NCI-H146 treated with DMSO at 0.1 percent for 48 hours (cell line): ENCODE measurements at regions not wholly inside any gene's neighbourhood (a gene's known extent, or its start where the extent isn't known, plus 50 kb on each side); places are given as distances from the start of the nearest gene placed in this dataset.

ENCODE experiments used
- DNase-seq: peaks from one replicate; lab custom pipeline; 2025; ENCODE audit not compliant: unreplicated experiment; lab: John Stamatoyannopoulos, UW

DNA sequence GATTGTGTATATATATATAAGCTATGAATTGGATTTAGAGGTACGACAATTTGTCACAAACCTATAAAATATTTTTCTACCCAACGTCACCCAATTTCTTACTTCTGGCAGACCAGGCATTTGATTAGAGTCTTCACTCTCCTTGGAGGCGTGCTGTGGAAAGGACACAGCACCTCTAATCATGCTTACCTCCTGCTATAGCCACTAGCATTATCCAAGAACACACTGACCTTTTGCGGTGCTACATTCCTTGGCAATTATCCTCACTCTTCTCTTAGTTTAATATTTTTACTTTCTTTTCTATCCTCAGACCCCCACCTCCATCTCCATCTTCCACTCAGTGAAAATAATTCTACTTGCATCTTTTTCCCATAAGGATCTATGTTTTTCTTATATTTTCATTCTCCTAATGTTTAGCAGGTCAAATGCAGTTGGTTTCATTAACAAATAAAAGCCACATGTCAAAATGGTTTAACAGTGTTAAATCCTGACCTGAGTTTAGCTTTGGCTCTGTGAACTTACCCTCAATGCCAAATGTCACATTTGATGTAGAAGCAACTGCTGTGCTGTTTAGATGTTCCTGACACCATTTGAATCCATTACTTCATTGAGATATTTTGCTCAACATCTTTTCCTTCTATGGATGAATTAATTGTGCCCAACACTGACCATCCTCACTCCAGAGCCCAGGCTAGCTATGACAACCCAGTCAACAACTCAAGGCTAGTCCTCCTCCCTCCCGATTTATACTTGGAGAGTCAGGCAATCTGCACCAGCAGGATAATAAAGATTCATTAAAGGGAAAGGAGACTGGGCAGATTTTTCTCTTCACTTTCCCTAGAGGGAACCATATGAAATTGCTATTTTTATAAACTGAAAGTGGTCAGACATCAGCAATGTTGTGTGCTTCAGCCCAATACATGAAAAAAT, 240.5 kb downstream of the MREG start:
- DNase-seq: no peak

DNA sequence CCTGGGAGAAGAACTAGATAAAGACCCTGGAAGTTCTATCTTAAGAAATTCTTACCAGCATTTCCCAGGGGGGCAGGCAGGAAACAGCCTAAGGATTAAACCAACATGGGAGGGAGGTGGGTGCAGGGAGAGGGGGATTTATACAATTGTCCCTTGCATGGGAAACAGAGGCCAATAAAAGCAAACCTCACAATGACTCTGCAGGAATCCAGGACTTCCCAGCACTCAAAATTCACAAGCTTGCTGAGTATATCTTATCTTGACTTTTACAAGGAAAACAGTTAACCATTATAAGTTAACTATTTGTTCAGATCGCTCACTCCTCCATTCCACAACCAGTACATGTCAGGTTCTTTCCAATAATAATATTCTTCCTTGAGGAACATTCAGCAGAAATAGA, 241.3 kb downstream of the MREG start:
- DNase-seq: no peak

DNA sequence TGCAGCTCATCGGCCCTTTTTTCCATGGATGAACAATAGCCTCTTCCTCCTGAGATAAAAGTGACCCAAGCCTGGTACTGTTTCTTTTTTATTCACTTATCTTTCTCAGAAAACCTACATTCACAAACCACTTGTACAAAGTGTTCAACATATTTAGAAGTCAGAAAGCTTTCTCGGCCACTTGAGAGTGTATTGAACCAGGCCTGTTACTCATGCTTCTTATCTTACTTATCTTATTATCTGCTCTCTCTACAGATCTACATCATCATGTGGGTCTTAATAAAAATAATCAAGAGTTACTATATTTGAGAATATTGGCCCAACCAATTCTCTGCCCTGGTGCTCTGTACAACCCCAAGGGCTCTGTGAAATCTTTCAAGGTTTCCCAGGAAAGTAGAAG, 242.1 kb downstream of the MREG start:
- no peak for DNase-seq

DNA sequence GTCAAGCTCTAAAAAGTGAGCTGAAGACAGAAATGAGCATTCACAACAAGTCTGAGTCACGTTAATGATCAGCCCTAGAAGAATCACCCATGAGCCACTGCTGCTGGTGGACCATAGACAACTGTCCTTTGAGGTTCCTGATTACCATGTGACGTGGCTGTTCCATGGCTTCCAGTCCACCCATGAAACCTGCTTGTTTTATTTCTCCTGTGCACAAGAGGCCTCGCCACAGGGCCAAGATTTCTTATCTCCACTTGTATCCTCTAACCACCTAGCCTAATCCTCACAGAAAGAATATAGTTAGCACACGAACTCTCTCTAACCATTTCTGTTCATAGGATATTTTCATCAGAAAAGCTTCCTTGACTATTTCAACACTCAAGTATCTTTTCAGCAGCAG, 242.7 kb downstream of the MREG start:
- DNase-seq: no peak

DNA sequence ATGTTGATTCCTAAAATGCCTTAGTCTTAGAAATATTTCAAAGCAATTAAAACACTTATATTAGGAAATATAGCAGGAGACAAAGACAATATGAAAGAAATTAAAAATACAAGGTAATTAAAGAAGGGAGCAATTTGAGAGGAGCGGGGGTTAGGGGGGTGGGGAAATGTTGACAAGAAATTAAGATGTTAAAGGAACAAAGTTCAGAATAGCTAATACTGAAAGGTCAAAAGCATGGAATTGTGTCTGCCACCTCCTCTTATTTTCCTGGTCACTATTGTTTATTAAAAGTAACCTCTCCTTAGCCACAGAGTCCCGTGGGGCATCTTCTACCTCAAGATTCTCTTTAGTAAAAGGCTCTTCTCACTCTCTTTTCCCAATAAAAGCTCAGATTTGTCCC, 244.1 kb downstream of the MREG start:
- no peak for DNase-seq

DNA sequence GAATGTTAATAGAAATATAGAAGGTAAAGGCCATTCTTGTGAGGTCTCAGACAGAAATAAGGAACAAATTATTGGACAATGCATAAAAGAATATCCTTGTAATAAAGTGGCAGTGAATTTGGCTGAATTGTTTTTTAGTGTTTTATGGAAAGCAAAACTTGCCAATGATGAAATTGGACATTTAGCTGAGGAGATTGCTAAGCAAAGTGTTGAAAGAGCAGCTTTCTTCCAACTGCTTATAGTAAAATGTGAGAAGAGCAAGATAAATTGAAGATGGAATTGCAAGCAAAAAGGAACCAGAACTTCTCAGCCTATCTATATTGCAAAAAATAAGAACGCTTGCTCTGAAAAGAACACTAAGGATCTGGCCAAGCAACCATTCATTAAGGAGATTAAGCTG, 245.7 kb downstream of the MREG start:
- no peak for DNase-seq

DNA sequence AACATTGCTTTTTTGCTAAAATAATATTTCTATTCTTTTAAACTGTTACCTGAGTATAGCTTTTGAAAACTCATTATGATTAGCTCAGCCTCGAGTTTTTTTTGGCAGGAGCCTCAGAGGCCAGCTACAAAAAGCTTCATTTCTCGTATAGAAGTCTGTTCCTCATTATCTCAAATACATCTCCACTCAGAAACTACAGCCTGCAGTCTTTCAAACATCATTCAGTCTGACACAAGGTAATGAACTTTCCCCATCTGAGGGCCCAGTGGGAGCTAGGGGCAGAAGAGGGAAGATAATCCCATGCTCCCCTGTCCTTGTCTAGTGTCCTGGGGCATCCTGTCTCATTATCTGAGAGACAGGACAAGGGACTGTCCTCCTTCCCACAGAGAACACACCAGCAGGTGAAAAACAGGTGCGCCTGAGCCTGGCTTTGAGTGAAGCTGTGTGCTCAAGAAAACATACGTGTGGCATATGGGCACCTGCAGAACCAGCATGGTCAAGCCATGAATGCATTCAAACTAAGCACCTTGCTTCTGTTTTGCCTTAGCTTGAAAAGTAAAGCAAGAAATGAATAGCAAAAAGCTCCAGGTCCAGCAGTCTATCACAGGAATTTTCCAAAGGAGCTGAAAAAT, 247.5 kb downstream of the MREG start:
- DNase-seq: no peak

DNA sequence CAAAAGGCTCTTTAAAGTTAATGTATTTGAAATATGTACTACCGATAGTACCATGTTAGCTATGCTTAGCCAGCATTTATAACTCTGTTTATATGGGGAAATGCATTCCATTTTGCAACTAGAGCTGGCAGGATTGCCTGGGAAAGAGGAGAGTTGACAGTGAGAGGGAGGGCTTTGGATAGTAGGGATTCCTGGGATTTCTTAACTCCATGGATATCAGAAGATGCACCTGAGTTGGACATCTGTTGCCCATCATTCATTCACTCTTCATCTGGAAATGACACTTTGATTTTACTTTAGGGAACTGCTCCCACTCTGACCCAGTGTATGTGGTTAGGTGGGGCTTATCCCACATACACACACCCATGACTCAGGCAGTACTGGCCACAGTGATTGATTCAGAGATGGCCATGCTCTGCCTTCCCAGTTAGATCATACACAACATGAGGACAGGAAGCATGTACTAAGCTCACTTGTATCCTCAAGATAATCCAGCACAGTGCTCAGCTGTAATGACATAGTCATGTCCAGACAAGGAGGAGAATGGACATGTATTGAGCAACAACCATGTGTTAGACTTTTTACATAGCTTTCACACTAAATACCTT, 248.8 kb downstream of the MREG start:
- no peak for DNase-seq

DNA sequence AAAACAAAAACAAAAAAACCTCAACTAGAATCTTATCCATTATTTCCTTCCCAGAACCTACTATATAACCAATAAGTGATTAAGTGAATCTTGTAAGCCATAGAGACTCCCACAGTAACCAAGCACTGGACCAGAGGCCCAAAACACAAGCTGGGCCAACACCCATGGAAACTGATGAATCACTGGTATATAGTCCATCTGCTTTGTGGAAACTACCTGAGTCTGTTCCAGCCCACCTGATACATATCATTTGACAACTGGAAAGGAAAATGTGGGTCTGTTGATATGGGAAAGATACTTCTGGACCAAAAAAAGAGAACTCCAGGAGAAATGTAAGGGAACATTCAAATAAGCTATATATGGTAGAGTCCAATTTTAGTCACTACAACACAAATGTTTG, 252.8 kb downstream of the MREG start:
- DNase-seq: no peak

DNA sequence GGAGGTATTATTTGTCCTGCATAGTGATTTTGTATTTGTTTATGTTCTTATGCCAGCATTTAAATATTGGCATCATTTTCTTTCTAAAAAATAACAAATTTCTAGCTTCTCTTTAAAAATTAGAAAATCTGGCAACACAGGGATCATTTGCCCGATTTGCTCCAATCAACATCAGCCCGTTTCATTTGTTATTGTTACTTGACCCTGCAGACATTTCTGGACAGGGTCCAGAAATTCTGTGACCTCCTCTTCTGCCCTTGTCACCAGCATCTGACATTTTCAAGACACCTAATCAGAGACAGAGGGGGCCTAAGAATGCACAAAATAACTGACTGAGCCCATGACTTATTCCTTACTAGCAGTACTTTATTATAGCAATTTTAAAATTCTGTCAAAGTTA, 253.3 kb downstream of the MREG start:
- no peak for DNase-seq

DNA sequence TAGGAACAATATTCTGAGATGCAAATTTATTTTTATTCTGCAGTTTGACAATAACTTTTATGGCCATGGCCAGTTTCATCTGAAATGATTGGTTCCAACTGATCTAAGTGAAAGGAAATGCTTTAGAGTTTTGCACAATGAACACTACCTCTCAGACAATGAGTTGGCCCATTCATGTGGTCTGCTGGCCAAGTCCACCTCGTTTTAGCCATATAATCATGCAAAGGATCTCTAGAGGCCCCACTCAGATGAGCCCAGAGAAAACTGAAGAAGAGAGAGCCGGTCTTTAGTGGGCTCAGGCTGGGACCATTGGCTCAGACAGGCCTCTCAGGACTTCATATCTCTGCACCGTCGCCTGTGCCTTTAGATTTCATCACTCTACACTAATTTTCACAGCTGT, 254.7 kb downstream of the MREG start:
- no peak for DNase-seq

DNA sequence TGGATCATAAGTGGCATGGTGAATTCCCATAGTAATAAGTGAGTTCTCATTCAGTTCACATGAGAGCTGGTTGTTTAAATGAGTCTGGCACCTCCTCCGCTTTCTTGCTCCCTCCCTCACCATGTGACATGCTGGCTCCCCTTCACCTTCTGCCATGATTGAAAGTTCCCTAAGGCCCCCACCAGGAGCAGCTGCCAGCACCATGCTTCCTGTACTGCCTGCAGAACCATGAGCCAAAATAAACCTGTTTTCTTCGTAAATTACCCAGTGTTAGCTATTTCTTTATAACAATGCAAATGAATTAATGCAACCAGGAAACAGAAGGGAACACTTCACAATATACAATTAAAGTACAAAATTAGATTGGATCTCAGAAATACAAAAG, 257.0 kb downstream of the MREG start:
- no peak for DNase-seq

DNA sequence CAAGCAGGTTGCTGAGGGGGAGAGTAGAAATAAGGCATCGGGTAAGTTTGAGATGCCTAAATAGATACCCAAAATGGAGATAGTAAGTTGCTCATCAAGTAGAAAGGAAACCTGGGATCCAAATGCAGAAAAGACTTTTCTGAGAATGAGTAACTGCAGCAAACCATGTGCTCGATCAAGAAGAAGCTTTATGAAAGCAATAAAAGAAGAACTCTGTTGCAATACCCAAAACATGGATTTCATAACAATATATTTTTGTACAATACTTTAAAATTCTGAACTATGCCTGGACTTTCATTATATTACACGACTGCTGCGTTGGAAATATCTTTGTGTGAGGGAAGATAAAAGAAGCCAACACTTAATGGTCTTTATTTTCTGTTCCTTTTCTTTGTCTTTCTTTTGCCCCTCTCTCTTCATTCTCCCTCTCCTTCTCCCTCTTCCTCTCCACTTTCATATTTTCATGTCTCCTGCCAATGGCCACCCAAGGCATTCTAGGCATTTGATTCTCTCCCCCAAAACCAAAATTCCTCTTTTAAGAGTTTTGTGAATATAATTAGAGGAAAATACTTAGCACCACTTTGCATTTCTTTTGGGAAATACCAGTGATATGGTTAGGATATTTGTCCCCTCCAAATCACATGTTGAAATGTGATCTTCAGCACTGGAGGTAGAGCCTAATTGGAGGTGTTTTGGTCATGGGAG, 257.6 kb downstream of the MREG start:
- DNase-seq: no peak

DNA sequence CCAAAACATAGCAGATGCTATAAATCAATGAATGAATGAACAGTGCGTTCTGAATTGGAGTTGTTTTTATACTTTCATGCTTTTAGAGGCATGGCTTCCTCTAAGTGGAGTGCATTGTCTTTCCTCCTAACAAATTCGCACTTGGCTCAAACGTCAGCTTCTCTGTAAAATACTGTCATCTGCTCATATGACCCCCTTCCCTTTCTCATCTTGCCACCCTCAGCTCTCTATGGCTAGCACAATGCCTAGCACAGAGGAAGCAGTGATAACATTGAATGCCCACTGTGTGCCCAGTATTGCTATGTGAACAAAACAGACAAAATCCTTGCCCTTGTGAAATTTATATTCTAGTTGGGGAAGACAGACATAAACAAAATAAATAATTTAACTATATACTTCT, 258.8 kb downstream of the MREG start:
- no peak for DNase-seq

DNA sequence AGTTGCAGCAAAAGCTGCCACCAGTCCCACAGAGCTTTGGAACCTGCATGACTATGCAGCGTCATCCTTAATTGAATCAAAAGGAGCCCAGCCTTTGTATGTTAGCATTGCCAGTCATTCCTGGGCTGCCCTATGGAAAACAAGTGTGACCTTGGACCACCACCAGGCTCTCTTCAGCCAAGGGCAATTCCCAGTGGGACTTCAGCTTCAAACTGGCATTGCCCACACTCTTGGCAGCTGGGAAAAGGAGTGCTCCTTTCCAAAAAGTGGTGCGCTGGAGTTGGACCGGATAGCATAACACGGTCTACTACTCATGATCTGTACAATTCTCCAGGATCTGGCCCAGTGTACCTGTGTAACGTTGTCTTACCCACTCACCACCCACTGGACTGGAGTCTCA, 259.5 kb downstream of the MREG start:
- DNase-seq: no peak

DNA sequence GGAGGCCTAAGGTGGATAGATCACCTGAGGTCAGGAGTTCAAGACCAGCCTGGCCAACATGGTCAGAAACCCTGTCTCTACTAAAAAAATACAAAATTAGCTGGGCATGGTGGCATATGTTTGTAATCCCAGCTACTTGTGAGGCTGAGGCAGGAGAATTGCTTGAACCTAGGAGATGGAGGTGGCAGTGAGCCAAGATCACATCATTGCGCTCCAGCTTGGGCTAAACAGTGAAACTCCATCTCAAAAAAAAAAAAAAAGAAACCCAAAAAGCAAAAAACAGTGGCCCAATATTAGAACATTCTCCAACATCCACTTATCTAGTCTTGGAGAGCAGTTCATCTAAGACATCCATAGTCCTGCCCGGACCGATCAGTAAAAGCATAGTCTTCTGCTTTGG, 260.4 kb downstream of the MREG start:
- no peak for DNase-seq

DNA sequence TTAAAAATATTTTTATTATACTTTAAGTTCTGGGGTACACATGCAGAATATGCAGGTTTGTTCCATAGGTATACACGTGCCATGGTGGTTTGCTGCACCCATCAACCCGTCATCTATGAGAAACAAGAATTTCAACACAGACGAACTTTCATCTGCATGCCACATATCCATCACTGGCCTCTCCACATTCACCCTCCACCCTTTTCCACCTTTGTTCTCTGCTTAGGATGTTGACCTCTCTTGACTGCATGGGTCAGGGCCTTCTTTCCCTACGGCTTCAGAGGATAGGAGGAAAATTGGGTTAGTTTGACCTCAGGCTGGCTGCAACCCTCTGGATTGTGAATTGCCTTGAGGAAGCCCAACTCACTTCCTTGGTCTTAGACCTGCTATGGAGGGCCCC, 260.9 kb downstream of the MREG start:
- DNase-seq: no peak

DNA sequence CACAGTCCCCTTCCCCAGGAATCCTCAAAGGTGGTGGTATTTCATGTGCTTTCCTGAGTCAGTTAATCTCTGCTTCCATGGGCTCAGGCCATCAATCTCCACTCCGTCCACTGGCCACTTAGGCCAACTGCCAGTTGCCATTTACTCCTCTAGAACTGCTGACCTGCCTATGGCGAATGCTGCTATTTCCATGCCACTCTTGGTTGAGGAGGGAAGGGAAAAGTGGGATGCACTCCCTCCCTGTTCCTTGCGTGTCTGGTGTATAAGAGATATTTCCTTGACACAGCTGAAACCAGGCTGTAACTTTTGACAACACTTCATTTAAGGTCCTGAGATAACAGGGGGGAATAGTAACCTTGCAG, 261.5 kb downstream of the MREG start:
- DNase-seq: no peak

DNA sequence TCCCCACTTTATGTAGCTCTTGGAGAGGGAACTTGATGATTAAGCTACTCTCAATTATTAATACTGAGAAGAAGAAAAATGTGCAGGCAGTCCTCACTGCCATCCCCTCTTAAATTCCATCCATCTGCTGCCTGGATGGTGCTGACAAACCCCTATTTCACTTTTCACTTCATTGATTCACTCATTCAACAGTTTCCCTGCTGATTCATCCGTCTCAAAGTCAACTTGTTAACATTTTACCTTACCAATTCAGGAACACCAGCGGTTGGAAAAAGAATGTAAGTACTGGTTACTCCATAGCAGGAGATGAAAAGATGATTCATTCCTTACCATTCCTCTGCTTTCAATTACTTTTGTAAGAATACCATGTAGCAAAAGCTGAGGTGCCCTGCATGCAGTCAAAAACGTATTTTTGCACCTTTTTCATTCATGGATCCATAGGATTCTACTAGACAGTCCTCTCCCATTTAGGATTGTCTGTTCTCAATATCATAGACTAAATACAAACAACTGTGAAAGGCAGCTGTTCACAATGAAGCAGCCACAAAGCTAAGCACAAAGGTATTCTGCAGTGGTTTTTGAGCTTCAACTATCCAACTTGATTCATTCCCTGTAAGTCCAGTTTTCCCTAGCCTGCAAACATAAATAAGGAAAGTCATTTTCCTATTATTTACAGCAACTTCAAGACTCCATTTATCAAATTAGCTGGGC, 262.0 kb downstream of the MREG start:
- no peak for DNase-seq

DNA sequence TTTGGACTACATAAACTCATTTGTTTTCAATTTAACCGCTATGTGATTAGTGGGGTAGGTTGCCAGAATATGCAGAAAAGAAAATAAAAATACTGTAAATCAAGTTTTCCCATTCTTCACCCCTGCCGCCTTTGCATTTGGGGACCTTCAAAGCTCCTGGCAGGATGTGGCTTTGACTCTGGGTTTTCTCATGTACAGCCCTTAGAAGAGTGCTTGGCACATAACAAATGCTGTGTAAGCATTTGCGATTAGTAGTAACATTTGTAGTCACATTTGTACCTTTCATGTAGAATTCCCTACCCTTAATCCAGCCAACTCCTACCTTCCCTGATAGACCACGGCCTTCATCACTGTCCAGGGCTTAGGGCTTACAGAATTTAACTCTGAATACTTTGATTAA, 262.6 kb downstream of the MREG start:
- DNase-seq: no peak
